ENCODE measurements at regions not wholly inside any gene's neighbourhood (a gene's known extent, or its start where the extent isn't known, plus 50 kb on each side); places are given as distances from the start of the nearest gene placed in this dataset.

DNA sequence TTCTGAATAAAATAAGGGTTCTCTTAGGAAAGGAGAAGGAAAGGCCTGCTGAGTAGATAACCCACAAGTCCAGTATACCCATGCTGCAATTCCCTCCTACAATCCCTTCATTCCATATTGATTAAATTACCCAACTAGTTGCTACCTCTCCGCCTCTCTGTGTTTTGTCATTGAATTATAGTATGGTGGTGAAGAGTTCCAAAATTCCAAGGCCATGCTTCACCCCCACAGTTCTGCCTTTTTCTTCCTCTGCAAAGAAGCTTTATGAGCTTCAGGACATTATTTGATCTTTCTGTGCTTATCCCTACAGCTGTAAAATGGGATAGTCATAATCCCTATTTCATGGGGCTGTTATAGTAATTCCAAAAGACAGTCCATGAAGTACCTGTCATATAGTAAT lies 215.6 kb downstream of the ACTL7B start:
- intact Hi-C loops (cut with DNase I; ENCODE audit: low total_unique reads): no loop called here
- TF ChIP-seq POLR2A (IDR thresholded peaks at IDR 0.05) (no peak), POLR2AphosphoS5 (IDR thresholded peaks at IDR 0.05) (no peak), EP300 (IDR thresholded peaks at IDR 0.05; ENCODE audit: low read depth) (no peak)
- TF ChIP-seq, protein P1, sequence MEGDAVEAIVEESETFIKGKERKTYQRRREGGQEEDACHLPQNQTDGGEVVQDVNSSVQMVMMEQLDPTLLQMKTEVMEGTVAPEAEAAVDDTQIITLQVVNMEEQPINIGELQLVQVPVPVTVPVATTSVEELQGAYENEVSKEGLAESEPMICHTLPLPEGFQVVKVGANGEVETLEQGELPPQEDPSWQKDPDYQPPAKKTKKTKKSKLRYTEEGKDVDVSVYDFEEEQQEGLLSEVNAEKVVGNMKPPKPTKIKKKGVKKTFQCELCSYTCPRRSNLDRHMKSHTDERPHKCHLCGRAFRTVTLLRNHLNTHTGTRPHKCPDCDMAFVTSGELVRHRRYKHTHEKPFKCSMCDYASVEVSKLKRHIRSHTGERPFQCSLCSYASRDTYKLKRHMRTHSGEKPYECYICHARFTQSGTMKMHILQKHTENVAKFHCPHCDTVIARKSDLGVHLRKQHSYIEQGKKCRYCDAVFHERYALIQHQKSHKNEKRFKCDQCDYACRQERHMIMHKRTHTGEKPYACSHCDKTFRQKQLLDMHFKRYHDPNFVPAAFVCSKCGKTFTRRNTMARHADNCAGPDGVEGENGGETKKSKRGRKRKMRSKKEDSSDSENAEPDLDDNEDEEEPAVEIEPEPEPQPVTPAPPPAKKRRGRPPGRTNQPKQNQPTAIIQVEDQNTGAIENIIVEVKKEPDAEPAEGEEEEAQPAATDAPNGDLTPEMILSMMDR (IDR thresholded peaks at IDR 0.05): no peak
- no peaks in the 10 kb centered on the region for H3K9me3 ChIP-seq
- no peaks in the 10 kb centered on the region for H3K4me1 ChIP-seq
- 88 to 100% methylated on average over 1 of the region's 1 CpG for WGBS, 2 donors (ENCODE audit: low coverage in 1 of 2)
- no peak for DNase-seq
- no peaks in the 10 kb centered on the region for H3K27me3 ChIP-seq
- no peak overlapping the region for H3K4me3 ChIP-seq
- in situ Hi-C loops (cut with MboI; ENCODE audit: low pct_ligation_motif_present in 1 of 4, low pct_unique_long_range_greater_than_20kb in 1 of 4, low sequenced_read_pairs in 3 of 4): no loop called here
- H3K27ac ChIP-seq: no peak overlapping the region
- no peaks in the 10 kb centered on the region for H3K36me3 ChIP-seq

DNA sequence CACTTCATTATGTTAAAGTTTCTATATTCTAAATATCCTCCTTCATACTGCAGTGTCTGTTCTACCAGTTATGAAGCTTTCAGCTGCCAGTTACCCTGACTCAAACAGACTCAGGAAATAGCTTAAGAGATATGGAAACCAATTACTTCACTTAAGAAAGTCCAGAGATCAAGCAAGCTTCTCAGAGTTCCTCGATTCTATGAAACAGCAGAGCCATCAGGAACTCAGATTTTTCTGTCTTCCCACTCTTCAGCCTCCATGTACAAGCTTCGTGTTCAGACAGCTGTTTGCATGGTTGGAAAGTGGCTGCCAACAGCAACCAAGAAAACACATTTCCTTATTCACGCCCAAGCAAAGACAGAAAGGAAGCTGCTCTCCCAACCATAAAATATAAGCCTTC lies 216.1 kb downstream of the ACTL7B start:
- H3K9me3 ChIP-seq: no peaks in the 10 kb centered on the region
- in situ Hi-C loops (cut with MboI; ENCODE audit: low pct_ligation_motif_present in 1 of 4, low pct_unique_long_range_greater_than_20kb in 1 of 4, low sequenced_read_pairs in 3 of 4): no loop called here
- H3K27me3 ChIP-seq: no peaks in the 10 kb centered on the region
- intact Hi-C loops (cut with DNase I; ENCODE audit: low total_unique reads): no loop called here
- no peak for DNase-seq
- H3K36me3 ChIP-seq: no peaks in the 10 kb centered on the region
- no peak for TF ChIP-seq POLR2AphosphoS5 (IDR thresholded peaks at IDR 0.05)
- TF ChIP-seq, protein P1 (IDR thresholded peaks at IDR 0.05): no peak
- TF ChIP-seq POLR2A (IDR thresholded peaks at IDR 0.05): no peak
- TF ChIP-seq EP300 (IDR thresholded peaks at IDR 0.05; ENCODE audit: low read depth): no peak
- H3K4me3 ChIP-seq: no peak overlapping the region
- no peak overlapping the region for H3K27ac ChIP-seq
- no peaks in the 10 kb centered on the region for H3K4me1 ChIP-seq
- 39 to 63% methylated on average over 2 to 3 of the region's 3 CpGs for whole genome bisulfite sequencing, 2 donors (ENCODE audit: low coverage in 1 of 2)

DNA sequence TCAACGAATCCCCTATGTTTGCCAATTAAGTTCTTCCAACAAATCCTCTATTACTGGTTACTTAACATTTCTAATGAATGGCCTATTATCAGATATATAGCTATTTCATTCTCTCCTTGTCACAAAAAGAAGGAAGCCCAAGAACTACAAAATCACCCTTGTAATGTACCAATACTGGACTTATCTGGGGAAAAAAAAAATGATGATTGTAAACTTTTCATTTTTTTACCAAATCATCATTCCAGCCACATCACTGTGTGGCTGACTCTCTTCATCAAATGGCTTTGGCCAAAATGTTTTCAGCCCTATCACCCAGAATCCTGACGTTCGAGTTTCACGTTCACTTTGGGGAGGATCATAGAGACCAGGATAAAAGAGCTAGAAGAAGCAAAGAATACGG lies 216.7 kb downstream of the ACTL7B start:
- no peak for DNase-seq
- H3K27ac ChIP-seq: no peak overlapping the region
- 87 to 88% methylated on average over 5 of the region's 5 CpGs for WGBS, 2 donors (ENCODE audit: low coverage in 1 of 2)
- H3K36me3 ChIP-seq: no peaks in the 10 kb centered on the region
- TF ChIP-seq EP300 (IDR thresholded peaks at IDR 0.05; ENCODE audit: low read depth) (no peak), POLR2A (IDR thresholded peaks at IDR 0.05) (no peak), POLR2AphosphoS5 (IDR thresholded peaks at IDR 0.05) (no peak)
- TF ChIP-seq, protein P1 (IDR thresholded peaks at IDR 0.05): no peak
- H3K9me3 ChIP-seq: no peaks in the 10 kb centered on the region
- H3K4me1 ChIP-seq: no peaks in the 10 kb centered on the region
- no peak overlapping the region for H3K4me3 ChIP-seq
- intact Hi-C loops (cut with DNase I; ENCODE audit: low total_unique reads): no loop called here
- no peaks in the 10 kb centered on the region for H3K27me3 ChIP-seq
- in situ Hi-C loops (cut with MboI; ENCODE audit: low pct_ligation_motif_present in 1 of 4, low pct_unique_long_range_greater_than_20kb in 1 of 4, low sequenced_read_pairs in 3 of 4): no loop called here

DNA sequence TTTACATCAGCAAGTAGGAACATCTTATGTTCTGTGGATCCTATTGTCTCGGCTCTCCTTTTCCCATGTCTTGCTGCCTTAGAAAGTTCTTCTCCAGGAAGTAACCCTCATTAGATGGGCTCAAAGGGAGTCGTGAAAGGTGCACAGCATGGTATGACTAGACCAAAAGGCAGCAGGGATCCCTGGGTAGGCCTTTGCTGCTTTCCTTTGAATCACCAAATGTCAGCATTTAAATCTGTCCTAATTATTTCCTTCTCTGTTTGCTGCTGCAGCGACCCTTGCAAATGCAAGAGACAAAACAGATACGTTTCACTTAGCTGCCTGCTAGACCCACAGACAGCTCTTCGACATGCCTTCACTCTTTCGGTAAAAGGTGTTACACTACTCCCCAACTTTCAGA lies 218.4 kb downstream of the ACTL7B start:
- intact Hi-C loops (cut with DNase I; ENCODE audit: low total_unique reads): no loop called here
- no peak overlapping the region for H3K27ac ChIP-seq
- TF ChIP-seq POLR2A (IDR thresholded peaks at IDR 0.05) (no peak), EP300 (IDR thresholded peaks at IDR 0.05; ENCODE audit: low read depth) (no peak), POLR2AphosphoS5 (IDR thresholded peaks at IDR 0.05) (no peak)
- no peaks in the 10 kb centered on the region for H3K36me3 ChIP-seq
- DNase-seq: no peak
- in situ Hi-C loops (cut with MboI; ENCODE audit: low pct_ligation_motif_present in 1 of 4, low pct_unique_long_range_greater_than_20kb in 1 of 4, low sequenced_read_pairs in 3 of 4): no loop called here
- no peak overlapping the region for H3K4me3 ChIP-seq
- 80 to 82% methylated on average over 5 to 6 of the region's 6 CpGs for WGBS, 2 donors (ENCODE audit: low coverage in 1 of 2)
- no peaks in the 10 kb centered on the region for H3K27me3 ChIP-seq
- H3K9me3 ChIP-seq: no peaks in the 10 kb centered on the region
- H3K4me1 ChIP-seq: no peaks in the 10 kb centered on the region

DNA sequence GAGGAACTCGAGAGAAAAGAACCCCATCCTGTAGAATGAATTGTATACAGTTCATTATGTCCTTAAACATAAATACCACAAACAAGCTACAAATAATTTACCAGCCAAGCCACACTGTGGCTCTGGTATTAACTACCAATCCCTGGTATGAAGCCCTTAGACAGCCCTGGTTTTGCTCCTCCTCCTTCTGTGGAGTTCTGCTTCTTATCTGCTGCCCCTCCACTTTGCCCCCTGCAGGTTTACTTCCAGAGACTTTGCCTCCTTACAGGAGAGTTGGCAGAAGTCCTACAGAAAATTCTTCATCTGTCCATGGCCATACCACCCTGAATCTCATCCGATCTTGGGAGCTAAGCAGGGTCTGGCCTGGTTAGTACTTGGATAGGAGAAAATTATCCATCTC lies 219.8 kb downstream of the ACTL7B start:
- in situ Hi-C loops (cut with MboI; ENCODE audit: low pct_ligation_motif_present in 1 of 4, low pct_unique_long_range_greater_than_20kb in 1 of 4, low sequenced_read_pairs in 3 of 4): no loop called here
- no peak for TF ChIP-seq POLR2AphosphoS5 (IDR thresholded peaks at IDR 0.05)
- no peak for TF ChIP-seq POLR2A (IDR thresholded peaks at IDR 0.05)
- no peak for TF ChIP-seq EP300 (IDR thresholded peaks at IDR 0.05; ENCODE audit: low read depth)
- TF ChIP-seq, protein P1 (IDR thresholded peaks at IDR 0.05): no peak
- Histone ChIP-seq H3K4me3 (no peak overlapping the region), H3K36me3 (no peaks in the 10 kb centered on the region), H3K27ac (no peak overlapping the region), H3K4me1 (no peaks in the 10 kb centered on the region), H3K27me3 (no peaks in the 10 kb centered on the region), H3K9me3 (no peaks in the 10 kb centered on the region)
- intact Hi-C loops (cut with DNase I; ENCODE audit: low total_unique reads): no loop called here
- 46 to 56% methylated on average over 2 of the region's 2 CpGs for WGBS, 2 donors (ENCODE audit: low coverage in 1 of 2)
- no peak for DNase-seq

Data from transverse colon (tissue), 4 donors.